ENCODE measurements at regions not wholly inside any gene's neighbourhood (a gene's known extent, or its start where the extent isn't known, plus 50 kb on each side); places are given as distances from the start of the nearest gene placed in this dataset.

DNA sequence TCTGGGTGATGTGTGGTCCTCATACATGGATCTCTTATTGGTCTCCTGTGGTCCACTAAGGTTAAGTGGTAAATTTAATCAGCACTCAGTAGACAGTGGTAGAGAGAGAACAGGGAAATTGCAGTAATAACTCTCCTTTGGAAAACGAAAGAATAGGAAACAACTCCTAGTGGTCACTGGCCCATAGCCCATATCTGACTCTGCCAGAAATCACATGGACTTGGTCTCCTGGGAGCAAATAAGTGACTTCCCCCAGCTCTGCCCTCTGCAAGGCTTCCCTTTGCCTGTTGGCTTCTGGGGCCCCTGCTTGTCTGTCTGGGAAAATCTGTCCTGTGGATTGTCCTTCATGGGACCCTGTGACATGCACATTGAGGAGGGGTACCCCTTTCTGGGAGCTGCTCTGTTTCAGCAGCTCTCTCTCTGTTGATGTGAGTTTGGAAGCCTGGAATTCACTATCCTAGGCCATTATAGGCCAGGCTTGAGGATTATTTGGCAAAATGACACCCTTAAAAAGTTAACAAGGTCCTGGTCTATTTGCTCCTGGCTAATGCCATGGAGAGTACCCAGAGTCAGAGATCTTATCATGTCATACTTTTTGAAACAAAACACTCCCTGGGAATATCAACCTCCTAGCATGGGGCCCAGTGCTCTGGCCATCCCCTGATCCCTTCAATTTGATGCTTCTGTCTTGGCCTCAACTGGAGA lies 58.0 kb upstream of the HNF1B start:
- Mint-ChIP-seq H3K4me1 (no peaks in the 10 kb centered on the region; the same call in 1 of the 2 replicates), H3K27me3 (ENCODE audit: low read depth) (no peaks in the 10 kb centered on the region), H3K4me3 (no peak overlapping the region), H3K27ac (no peak overlapping the region), H3K36me3 (peaks cover 2% of the 10 kb centered on the region), H3K9me3 (peaks cover 14% of the 10 kb centered on the region)
- TF ChIP-seq ZNF263 (CRISPR knock-in tag; IDR thresholded peaks at IDR 0.05; ENCODE audit: low read depth) (no peak), NR3C1 (CRISPR knock-in tag; conservative IDR thresholded peaks at IDR 0.05; ENCODE audit: low read depth) (no peak), NR2C2 (CRISPR knock-in tag; IDR thresholded peaks at IDR 0.05) (no peak), NR1H2 (CRISPR knock-in tag; IDR thresholded peaks at IDR 0.05) (no peak), CTCF (IDR thresholded peaks at IDR 0.05) (no peak)
- no peak for DNase-seq (ENCODE audit: low spot score)
- POLR2A ChIA-PET: no interaction called here
- ATAC-seq: no peak
- CTCF ChIA-PET: no interaction called here

GRCh38 chr17:37802061-37802595 lies 57.3 kb upstream of the HNF1B start:
- peaks cover 19% of the 10 kb centered on the region for H3K9me3 Mint-ChIP-seq
- H3K27me3 Mint-ChIP-seq (ENCODE audit: low read depth): no peaks in the 10 kb centered on the region
- ATAC-seq (no peak), DNase-seq (ENCODE audit: low spot score) (no peak)
- peaks cover 7% of the 10 kb centered on the region for H3K4me1 Mint-ChIP-seq
- H3K36me3 Mint-ChIP-seq: peaks cover 5% of the 10 kb centered on the region
- no peak overlapping the region for H3K27ac Mint-ChIP-seq
- no peak overlapping the region for H3K4me3 Mint-ChIP-seq
- ChIA-PET CTCF (no interaction called here), POLR2A (no interaction called here)
- TF ChIP-seq MYBL2 (CRISPR knock-in tag; IDR thresholded peaks at IDR 0.05) (no peak), ETV6 (CRISPR knock-in tag; IDR thresholded peaks at IDR 0.05) (no peak), MXD4 (CRISPR knock-in tag; IDR thresholded peaks at IDR 0.05; ENCODE audit: borderline replicate concordance) (no peak), ZNF138 (CRISPR knock-in tag; conservative IDR thresholded peaks at IDR 0.05) (no peak), STAT6 (CRISPR knock-in tag; conservative IDR thresholded peaks at IDR 0.05; ENCODE audit: low read depth) (no peak), ERG (CRISPR knock-in tag; IDR thresholded peaks at IDR 0.05) (no peak), ELF4 (CRISPR knock-in tag; IDR thresholded peaks at IDR 0.05; ENCODE audit: low read depth) (no peak), SMAD4 (CRISPR knock-in tag; IDR thresholded peaks at IDR 0.05) (no peak), ZMAT4 (CRISPR knock-in tag; IDR thresholded peaks at IDR 0.05) (no peak), ATF1 (CRISPR knock-in tag; IDR thresholded peaks at IDR 0.05) (no peak), PREB (CRISPR knock-in tag; IDR thresholded peaks at IDR 0.05; ENCODE audit: borderline replicate concordance) (no peak), RELA (CRISPR knock-in tag; IDR thresholded peaks at IDR 0.05; ENCODE audit: borderline replicate concordance) (no peak), ZNF396 (CRISPR knock-in tag; IDR thresholded peaks at IDR 0.05; ENCODE audit: borderline replicate concordance) (no peak), HMGXB4 (CRISPR knock-in tag; IDR thresholded peaks at IDR 0.05) (no peak)
- TF ChIP-seq, protein P1, sequence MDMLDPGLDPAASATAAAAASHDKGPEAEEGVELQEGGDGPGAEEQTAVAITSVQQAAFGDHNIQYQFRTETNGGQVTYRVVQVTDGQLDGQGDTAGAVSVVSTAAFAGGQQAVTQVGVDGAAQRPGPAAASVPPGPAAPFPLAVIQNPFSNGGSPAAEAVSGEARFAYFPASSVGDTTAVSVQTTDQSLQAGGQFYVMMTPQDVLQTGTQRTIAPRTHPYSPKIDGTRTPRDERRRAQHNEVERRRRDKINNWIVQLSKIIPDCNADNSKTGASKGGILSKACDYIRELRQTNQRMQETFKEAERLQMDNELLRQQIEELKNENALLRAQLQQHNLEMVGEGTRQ (CRISPR knock-in tag; IDR thresholded peaks at IDR 0.05): no peak
- TF ChIP-seq, protein P2, sequence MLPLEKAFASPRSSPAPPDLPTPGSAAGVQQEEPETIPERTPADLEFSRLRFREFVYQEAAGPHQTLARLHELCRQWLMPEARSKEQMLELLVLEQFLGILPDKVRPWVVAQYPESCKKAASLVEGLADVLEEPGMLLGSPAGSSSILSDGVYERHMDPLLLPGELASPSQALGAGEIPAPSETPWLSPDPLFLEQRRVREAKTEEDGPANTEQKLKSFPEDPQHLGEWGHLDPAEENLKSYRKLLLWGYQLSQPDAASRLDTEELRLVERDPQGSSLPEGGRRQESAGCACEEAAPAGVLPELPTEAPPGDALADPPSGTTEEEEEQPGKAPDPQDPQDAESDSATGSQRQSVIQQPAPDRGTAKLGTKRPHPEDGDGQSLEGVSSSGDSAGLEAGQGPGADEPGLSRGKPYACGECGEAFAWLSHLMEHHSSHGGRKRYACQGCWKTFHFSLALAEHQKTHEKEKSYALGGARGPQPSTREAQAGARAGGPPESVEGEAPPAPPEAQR (CRISPR knock-in tag; IDR thresholded peaks at IDR 0.05): no peak
